ENCODE measurements at regions not wholly inside any gene's neighbourhood (a gene's known extent, or its start where the extent isn't known, plus 50 kb on each side); places are given as distances from the start of the nearest gene placed in this dataset.

- H3K4me3 ChIP-seq (ENCODE audit: low read depth, low read length) = no peak overlapping the region
- TF ChIP-seq POLR2A (IDR thresholded peaks at IDR 0.05; ENCODE audit: extremely low read depth, insufficient read length) = no peak
- TF ChIP-seq MAX (IDR thresholded peaks at IDR 0.05; ENCODE audit: low read depth, low read length) = no peak
- TF ChIP-seq, protein P1, sequence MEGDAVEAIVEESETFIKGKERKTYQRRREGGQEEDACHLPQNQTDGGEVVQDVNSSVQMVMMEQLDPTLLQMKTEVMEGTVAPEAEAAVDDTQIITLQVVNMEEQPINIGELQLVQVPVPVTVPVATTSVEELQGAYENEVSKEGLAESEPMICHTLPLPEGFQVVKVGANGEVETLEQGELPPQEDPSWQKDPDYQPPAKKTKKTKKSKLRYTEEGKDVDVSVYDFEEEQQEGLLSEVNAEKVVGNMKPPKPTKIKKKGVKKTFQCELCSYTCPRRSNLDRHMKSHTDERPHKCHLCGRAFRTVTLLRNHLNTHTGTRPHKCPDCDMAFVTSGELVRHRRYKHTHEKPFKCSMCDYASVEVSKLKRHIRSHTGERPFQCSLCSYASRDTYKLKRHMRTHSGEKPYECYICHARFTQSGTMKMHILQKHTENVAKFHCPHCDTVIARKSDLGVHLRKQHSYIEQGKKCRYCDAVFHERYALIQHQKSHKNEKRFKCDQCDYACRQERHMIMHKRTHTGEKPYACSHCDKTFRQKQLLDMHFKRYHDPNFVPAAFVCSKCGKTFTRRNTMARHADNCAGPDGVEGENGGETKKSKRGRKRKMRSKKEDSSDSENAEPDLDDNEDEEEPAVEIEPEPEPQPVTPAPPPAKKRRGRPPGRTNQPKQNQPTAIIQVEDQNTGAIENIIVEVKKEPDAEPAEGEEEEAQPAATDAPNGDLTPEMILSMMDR (IDR thresholded peaks at IDR 0.05; ENCODE audit: low read depth, low read length) = no peak
- DNase-seq (ENCODE audit: low read depth) = no peak
Observed at GRCh38 chr22:49551897-49552614, 275.6 kb downstream of the BRD1 start.

DNA sequence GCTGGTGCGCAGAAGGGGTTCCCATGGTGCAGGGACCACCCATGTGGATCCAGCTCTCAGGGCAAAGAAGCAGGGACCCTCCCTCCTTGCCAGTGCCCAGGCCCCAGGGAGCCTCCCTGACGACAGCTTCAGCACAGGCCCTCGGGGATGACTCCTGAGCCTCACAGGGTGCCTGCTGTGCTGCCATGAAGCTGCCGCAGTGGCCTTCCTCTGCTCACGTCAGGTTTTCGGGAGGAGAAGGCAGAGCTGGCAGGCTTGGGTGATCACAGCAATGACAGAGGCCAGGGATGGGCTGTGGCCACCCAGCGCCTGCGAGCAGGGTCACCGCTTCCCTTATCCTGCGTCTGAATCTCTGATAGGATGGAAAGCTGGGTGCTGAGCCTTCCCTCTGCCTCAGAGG is 276.2 kb downstream of the BRD1 start:
- TF ChIP-seq POLR2A (IDR thresholded peaks at IDR 0.05; ENCODE audit: extremely low read depth, insufficient read length) = no peak
- TF ChIP-seq, protein P1 (IDR thresholded peaks at IDR 0.05; ENCODE audit: low read depth, low read length) = no peak
- TF ChIP-seq MYC (IDR thresholded peaks at IDR 0.05; ENCODE audit: low read depth, low read length) = no peak
- no peak for TF ChIP-seq MAX (IDR thresholded peaks at IDR 0.05; ENCODE audit: low read depth, low read length)
- DNase-seq (ENCODE audit: low read depth) = no peak
- H3K4me3 ChIP-seq (ENCODE audit: low read depth, low read length) = no peak overlapping the region

DNA sequence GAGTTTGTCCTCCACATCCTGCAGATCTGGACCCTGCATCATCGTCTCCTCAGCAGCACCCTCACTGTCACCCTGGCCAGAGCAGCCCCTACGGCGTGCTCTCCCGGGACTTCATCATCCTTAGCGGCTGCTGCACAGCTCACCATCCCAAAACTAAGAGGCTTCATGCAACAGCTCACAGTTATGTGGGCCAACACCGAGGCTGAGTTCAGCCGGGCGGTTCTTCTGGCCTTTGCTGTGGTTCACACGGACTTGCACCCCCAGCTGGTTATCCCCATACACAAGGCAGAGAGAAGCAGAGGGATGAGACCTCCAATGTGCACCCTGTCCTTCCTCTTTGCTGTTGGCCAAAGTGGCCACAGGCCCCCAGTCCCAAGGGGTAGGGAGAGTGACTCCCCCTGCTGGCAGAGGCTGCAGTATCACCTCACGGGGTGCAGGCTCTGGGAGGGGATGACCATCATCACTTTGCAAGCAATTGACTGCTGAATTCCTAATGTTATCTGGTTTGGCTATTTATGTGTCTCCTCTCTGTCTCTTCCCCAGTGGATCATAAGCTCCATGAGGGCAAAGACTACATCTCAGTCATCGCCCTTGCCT is 276.8 kb downstream of the BRD1 start:
- H3K4me3 ChIP-seq (ENCODE audit: low read depth, low read length) = no peak overlapping the region
- TF ChIP-seq, protein P1 (IDR thresholded peaks at IDR 0.05; ENCODE audit: low read depth, low read length) = peak; percentile 27
- no peak for TF ChIP-seq MAX (IDR thresholded peaks at IDR 0.05; ENCODE audit: low read depth, low read length)
- no peak for TF ChIP-seq MYC (IDR thresholded peaks at IDR 0.05; ENCODE audit: low read depth, low read length)
- no peak for TF ChIP-seq POLR2A (IDR thresholded peaks at IDR 0.05; ENCODE audit: extremely low read depth, insufficient read length)
- DNase-seq (ENCODE audit: low read depth) = no peak

GRCh38 chr22:49550141-49550430 is 277.6 kb downstream of the BRD1 start:
- TF ChIP-seq, protein P1 (IDR thresholded peaks at IDR 0.05; ENCODE audit: low read depth, low read length) = no peak
- no peak for TF ChIP-seq MAX (IDR thresholded peaks at IDR 0.05; ENCODE audit: low read depth, low read length)
- no peak for TF ChIP-seq POLR2A (IDR thresholded peaks at IDR 0.05; ENCODE audit: extremely low read depth, insufficient read length)
- no peak for TF ChIP-seq MYC (IDR thresholded peaks at IDR 0.05; ENCODE audit: low read depth, low read length)
- DNase-seq (ENCODE audit: low read depth) = no peak
- H3K4me3 ChIP-seq (ENCODE audit: low read depth, low read length) = no peak overlapping the region

DNA sequence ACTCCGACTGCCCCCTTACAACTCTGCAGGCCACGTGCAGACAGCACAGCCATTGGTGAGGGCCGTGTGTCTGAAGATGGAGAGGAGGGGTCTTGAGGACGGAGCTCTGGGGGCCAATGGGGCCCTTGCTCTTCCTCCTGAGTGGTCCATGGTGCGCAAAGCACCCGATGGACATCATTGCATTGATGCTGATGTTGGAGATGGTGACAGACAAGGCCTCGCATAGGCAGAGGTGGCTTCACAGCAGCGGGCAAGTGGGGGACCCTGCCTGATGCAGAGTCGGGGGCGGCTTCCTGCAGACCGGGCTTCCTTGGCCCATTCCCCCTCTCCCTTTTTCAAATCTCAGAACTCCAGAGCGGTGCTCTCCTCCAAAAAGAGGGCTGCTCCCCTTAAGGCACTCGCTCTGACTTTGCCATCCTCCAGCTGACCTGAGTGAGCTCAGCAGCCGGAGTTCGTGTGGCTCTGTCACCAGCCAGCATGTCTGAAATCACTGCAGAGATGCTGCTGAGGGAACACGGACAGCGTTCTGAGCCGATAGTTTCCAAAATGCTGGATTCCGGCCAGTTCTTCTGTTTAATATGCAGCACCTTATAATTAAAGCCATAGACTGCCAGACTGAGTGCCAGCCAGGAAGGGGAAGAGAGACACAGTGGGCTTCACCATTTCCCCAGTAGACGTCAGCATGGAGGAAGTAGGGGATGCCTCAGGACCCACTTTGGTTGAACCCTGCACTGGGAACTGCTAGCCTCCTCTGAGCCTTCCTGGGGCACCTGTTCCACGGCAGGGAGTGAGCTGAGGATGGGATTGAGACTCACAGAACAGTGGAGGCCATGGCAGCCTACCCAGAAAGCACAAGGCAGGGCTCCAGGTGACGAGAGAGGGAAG is 278.2 kb downstream of the BRD1 start:
- no peak for DNase-seq (ENCODE audit: low read depth)
- TF ChIP-seq POLR2A (IDR thresholded peaks at IDR 0.05; ENCODE audit: extremely low read depth, insufficient read length) (no peak), MYC (IDR thresholded peaks at IDR 0.05; ENCODE audit: low read depth, low read length) (no peak), MAX (IDR thresholded peaks at IDR 0.05; ENCODE audit: low read depth, low read length) (no peak)
- TF ChIP-seq, protein P1 (IDR thresholded peaks at IDR 0.05; ENCODE audit: low read depth, low read length) = no peak
- no peak overlapping the region for H3K4me3 ChIP-seq (ENCODE audit: low read depth, low read length)

All from NB4 (cell line).